ENCODE measurements at regions not wholly inside any gene's neighbourhood (a gene's known extent, or its start where the extent isn't known, plus 50 kb on each side); places are given as distances from the start of the nearest gene placed in this dataset.

GRCh38 chr3:27655547-27655946, 66.6 kb downstream of the EOMES start:
- no peaks in the 10 kb centered on the region for H3K9me3 ChIP-seq (ENCODE audit: control insufficient read depth, insufficient read depth, low read length)

DNA sequence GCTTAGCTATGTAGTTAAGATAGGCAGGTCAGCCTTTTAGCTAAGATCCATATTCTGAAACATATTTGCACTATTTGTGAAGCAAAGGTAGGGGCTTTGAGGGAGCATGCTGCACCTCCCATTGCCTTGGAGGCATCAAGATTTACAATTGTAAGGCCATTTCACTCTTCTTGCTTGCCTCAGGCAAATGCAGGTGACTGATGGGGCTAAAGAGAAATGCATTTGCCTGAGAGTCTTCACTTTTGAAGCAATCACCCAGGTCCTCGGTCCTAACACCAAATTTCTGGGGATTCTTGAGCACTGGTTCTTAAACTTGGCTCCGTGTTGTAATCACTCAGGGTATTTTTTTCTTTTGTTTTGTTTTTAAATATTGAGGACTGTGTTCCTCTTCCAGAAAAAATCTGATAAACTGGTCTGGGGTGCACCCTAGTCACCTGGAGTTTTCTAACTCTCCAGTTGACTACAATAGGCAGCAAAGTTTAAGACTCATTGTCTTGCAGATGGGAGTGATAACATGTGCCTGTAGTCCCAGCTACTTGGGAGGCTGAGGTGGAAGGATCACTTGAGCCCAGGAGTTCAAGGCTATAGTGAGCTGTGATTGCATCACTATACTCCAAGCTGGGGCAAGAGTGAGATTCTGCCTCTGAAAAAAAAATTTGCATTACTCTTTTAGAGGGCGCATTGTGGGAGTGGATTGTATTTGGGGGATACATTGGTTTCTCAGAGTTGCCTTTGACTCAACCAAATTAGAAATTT, 68.1 kb downstream of the EOMES start:
- H3K4me2 ChIP-seq (ENCODE audit: low read length): no peak overlapping the region
- TF ChIP-seq EZH2phosphoT487 (IDR thresholded peaks at IDR 0.05; ENCODE audit: borderline replicate concordance, low read length): no peak
- TF ChIP-seq, protein P1, sequence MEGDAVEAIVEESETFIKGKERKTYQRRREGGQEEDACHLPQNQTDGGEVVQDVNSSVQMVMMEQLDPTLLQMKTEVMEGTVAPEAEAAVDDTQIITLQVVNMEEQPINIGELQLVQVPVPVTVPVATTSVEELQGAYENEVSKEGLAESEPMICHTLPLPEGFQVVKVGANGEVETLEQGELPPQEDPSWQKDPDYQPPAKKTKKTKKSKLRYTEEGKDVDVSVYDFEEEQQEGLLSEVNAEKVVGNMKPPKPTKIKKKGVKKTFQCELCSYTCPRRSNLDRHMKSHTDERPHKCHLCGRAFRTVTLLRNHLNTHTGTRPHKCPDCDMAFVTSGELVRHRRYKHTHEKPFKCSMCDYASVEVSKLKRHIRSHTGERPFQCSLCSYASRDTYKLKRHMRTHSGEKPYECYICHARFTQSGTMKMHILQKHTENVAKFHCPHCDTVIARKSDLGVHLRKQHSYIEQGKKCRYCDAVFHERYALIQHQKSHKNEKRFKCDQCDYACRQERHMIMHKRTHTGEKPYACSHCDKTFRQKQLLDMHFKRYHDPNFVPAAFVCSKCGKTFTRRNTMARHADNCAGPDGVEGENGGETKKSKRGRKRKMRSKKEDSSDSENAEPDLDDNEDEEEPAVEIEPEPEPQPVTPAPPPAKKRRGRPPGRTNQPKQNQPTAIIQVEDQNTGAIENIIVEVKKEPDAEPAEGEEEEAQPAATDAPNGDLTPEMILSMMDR (IDR thresholded peaks at IDR 0.05; ENCODE audit: low read depth, low read length, poor library complexity, severe bottlenecking): no peak

More at GRCh38 chr3:27655547-27655946, 66.6 kb downstream of the EOMES start:
- no peaks in the 10 kb centered on the region for H3K36me3 ChIP-seq (ENCODE audit: control insufficient read depth, low read length)
- H3F3A ChIP-seq (ENCODE audit: control insufficient read depth, insufficient read depth): no peaks in the 10 kb centered on the region
- H3K4me1 ChIP-seq (ENCODE audit: control insufficient read depth, low read length): no peaks in the 10 kb centered on the region
- no peak overlapping the region for H3K4me3 ChIP-seq (ENCODE audit: low read length)
- no peaks in the 10 kb centered on the region for H4K20me1 ChIP-seq (ENCODE audit: control insufficient read depth, insufficient read depth, low read depth, low read length)
- H3K27ac ChIP-seq (ENCODE audit: low read depth, low read length): no peak overlapping the region
- H3K9me2 ChIP-seq (replicated peaks; ENCODE audit: control insufficient read depth, low read length): no peaks in the 10 kb centered on the region
- peaks cover 7% of the 10 kb centered on the region; the same call in 1 of the 2 replicates for H3K27me3 ChIP-seq (ENCODE audit: control insufficient read depth, low read length)
- TF ChIP-seq, protein P1 (IDR thresholded peaks at IDR 0.05; ENCODE audit: low read depth, low read length, poor library complexity, severe bottlenecking): no peak
- TF ChIP-seq EZH2phosphoT487 (IDR thresholded peaks at IDR 0.05; ENCODE audit: borderline replicate concordance, low read length): no peak
- no peaks in the 10 kb centered on the region for H3K79me2 ChIP-seq (ENCODE audit: control insufficient read depth, low read length)
- H3K4me2 ChIP-seq (ENCODE audit: low read length): no peak overlapping the region

GRCh38 chr3:27649277-27649676, 72.8 kb downstream of the EOMES start:
- Histone ChIP-seq H3K79me2 (ENCODE audit: control insufficient read depth, low read length) (no peaks in the 10 kb centered on the region), H3K4me3 (ENCODE audit: low read length) (no peak overlapping the region), H3K4me1 (ENCODE audit: control insufficient read depth, low read length) (no peaks in the 10 kb centered on the region), H3K27ac (ENCODE audit: low read depth, low read length) (no peak overlapping the region), H3K9me3 (ENCODE audit: control insufficient read depth, insufficient read depth, low read length) (no peaks in the 10 kb centered on the region), H3K9me2 (replicated peaks; ENCODE audit: control insufficient read depth, low read length) (no peaks in the 10 kb centered on the region), H3K4me2 (ENCODE audit: low read length) (no peak overlapping the region), H3K36me3 (ENCODE audit: control insufficient read depth, low read length) (no peaks in the 10 kb centered on the region), H4K20me1 (ENCODE audit: control insufficient read depth, insufficient read depth, low read depth, low read length) (no peaks in the 10 kb centered on the region), H3K27me3 (ENCODE audit: control insufficient read depth, low read length) (peaks cover 24% of the 10 kb centered on the region), H3F3A (ENCODE audit: control insufficient read depth, insufficient read depth) (no peaks in the 10 kb centered on the region)
- TF ChIP-seq, protein P1 (IDR thresholded peaks at IDR 0.05; ENCODE audit: low read depth, low read length, poor library complexity, severe bottlenecking): no peak

More for the DNA sequence above, 68.1 kb downstream of the EOMES start:
- Histone ChIP-seq H3K4me3 (ENCODE audit: low read length) (no peak overlapping the region), H3K36me3 (ENCODE audit: control insufficient read depth, low read length) (no peaks in the 10 kb centered on the region), H3K9me2 (replicated peaks; ENCODE audit: control insufficient read depth, low read length) (no peaks in the 10 kb centered on the region), H3F3A (ENCODE audit: control insufficient read depth, insufficient read depth) (no peaks in the 10 kb centered on the region), H3K27ac (ENCODE audit: low read depth, low read length) (no peak overlapping the region), H3K9me3 (ENCODE audit: control insufficient read depth, insufficient read depth, low read length) (no peaks in the 10 kb centered on the region), H4K20me1 (ENCODE audit: control insufficient read depth, insufficient read depth, low read depth, low read length) (no peaks in the 10 kb centered on the region), H3K79me2 (ENCODE audit: control insufficient read depth, low read length) (no peaks in the 10 kb centered on the region), H3K27me3 (ENCODE audit: control insufficient read depth, low read length) (peaks cover 19% of the 10 kb centered on the region), H3K4me1 (ENCODE audit: control insufficient read depth, low read length) (no peaks in the 10 kb centered on the region)
